GM18505 (cell line): ENCODE measurements at regions not wholly inside any gene's neighbourhood (a gene's known extent, or its start where the extent isn't known, plus 50 kb on each side); places are given as distances from the start of the nearest gene placed in this dataset.

Source experiments
- ATAC-seq: cut with Tn5 transposase; IDR thresholded peaks from one replicate; pipeline ENCODE4 v1.9.1; 2021; ENCODE audit not compliant: unreplicated experiment
- POLR2A ChIP-seq: IDR thresholded peaks from 4 replicates; pipeline ENCODE4 v1.6.1; 2011; ENCODE audit warnings: borderline replicate concordance; ENCODE audit not compliant: insufficient read depth, insufficient read length; ENCODE audit errors: extremely low read depth

DNA sequence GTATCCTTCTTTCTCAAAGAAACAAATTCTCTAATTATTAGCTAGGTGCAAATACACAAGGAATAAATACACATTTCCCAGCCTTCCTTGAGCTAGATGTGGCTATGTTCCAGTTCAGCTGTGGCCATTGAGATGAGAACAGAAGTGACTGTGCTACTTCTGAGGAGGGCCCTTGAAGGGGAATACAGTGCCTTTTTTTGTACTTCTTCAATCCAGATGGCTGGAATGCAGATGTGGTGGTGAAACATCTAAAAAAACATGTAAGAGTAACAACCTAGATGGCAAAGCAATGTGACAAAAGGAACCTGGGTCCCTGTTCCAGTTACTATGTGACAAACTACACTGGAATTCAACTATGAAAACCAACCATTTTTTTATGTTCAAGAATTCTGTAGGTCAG, 115.4 kb upstream of the DST start:
- no peak for TF ChIP-seq POLR2A
- ATAC-seq: no peak

DNA sequence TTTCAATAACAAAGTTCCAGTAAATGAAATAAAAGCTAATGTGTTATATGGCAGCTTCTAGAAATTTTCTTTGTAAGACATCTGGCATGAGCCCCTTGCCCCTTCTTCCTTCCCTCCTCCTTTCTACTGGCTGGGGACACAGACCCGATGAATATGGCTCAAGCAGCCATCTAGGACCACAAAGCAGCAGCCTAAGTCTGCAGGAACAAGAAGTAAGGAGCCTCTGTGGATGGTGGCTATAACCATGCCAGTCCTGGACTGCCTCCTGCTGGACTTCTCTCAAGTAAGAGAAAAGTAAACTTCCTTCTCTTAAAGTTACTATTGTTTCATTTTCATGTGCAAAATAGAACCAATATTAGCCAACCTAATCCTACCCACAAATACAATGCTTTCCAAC, 114.9 kb upstream of the DST start:
- no peak for ATAC-seq
- no peak for TF ChIP-seq POLR2A

DNA sequence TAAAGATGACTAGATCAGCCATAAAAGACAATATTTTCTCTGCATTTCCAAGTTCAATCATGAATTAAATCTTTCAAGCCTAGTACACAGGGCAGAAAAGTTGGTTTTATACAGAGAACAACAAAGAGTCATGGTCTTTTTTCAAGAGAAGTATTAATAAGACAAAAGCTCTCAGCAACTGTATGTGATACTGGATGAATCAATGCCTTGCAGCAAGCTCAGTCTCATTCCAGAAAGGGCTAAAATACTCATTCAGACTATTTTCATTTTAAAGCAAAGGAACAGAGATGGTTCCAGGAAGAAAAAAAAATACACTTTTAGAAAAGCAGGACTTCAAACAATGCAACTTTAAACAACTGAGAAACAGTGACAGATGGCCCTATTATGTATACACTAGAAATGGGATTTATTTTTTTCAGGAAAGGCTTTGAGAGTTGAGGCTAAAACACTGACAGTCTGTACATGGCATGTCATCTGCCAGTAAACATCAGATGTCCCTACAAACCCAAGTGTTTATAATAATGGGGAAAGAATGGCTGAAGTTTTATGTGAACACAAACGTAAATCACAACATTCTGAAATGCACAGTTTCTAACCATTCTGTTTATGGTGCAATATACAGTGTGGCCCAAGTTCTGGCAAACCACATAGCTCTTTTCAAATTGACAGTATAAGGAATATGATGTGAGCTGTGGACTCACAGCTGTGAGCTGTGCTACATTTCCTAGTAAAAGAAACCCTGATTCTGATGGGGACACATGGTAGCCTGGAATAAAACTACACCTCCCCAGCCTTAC, 114.3 kb upstream of the DST start:
- no peak for ATAC-seq
- no peak for TF ChIP-seq POLR2A

DNA sequence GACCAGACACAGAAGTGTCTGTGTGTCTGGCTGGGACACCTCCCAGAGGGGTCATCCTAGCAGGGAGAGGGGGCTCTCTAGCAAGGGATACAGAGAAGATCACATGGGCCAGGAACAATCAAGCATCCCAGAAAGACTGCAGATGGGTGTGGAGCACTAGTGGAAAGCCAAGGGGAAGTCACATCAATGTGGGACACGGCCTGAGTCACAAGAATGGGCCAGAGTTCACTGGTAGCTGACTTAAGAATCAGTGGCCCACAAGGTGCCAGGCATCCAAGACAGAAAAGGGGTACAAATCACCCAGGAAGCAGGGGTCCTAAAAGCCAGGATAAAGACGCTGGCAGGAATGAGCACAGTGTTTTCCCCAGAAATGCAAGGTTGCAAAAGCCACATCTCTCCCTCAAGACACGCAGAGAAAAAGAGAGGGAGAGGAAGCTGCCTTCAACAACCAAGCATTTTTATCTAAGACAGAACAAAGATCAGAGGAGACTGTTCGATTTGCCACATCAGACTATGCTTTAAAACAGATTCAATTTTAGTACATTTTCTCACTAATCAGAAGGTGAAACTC, 113.6 kb upstream of the DST start:
- ATAC-seq: no peak
- TF ChIP-seq POLR2A: no peak

DNA sequence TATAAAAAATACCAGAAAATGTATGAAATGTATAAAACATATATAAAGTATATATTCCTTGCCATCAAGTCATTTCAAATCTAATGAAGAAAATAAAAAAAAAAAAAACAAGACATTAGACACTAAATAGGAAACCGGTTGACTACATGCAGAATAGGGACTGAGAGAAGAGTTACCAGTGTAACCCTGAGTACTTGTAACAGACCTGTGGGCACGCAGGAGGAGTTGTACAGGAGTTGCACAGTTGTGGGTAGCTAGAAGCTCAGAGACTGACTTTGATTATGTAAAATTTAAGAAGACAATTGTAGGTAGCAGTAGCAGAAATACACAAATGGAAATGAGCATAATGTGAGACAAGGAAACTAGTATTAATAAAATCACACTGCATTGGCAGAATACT, 112.4 kb upstream of the DST start:
- ATAC-seq: no peak

DNA sequence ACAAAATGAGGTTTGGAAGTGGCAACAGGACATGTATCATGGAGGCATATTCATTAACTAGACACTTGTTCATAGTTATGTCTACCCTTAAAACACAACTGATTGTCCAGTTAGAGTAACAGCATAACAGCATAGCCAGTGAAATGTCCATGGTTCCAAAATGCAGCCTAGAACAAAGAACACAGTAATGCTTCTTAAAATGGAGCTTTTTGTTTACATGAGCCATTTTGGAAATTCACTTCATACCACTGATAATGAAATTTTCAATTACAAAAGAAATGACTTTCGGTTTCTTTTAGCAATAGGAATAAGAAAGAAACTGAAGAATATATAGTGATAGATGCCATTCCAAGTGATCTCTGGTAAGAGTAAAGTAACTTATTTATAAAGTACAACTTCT, 111.1 kb upstream of the DST start:
- TF ChIP-seq POLR2A: no peak
- no peak for ATAC-seq

More for the DNA sequence above, 112.4 kb upstream of the DST start:
- TF ChIP-seq POLR2A: no peak

DNA sequence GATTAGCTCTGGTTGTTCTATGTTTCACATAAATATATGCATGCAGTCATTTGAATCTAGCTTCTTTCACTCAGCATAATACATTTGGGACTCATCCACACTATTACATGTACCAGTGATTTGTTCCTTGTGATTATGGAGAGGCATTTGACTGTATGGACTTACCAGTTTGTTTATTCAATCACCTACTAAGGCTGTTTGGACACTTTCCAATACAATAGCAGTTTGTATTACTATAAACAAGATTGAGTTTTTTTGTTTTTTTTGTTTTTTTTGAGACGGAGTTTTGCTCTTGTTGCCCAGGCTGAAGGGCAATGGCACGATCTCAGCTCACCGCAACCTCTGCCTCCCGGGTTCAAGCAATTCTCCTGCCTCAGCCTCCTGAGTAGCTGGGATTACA, 109.8 kb upstream of the DST start:
- ATAC-seq: no peak
- no peak for TF ChIP-seq POLR2A

DNA sequence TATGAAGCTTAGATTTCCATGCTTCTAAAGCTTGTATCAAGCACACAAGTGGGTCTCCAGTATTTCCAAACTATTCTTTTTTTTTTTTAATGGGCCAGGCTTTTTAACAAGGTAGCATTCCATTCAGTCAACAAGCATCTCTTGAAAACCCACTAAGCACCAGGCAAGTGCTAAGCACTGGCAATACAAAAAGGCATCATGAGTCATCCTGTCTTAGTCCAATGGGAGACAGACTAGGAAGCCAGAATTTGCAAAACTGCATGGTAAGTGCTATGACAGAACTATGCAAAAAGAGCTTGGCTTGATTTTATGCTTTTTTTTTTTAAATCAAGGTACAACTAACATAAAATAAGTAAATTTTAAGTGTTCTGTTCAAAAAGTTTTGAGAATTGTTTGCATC, 109.3 kb upstream of the DST start:
- no peak for TF ChIP-seq POLR2A
- ATAC-seq: no peak

DNA sequence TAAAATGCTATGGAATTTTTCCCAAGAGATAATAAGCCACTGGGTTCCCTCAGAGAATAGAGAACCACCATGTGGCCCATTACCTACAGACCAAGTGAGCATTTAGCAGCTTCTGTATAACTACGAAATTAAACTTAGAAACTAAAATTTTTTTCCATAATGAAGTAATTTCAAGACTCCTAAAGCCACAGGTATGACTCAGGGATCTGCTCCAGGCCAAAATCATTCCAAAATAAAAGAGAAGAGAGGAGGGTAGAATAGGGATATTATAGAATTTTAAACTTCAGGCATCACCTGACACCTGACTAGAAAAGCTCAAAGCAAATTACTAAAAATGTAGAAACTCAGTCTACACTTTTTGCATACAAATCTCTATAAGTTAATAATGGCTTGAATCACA, 108.9 kb upstream of the DST start:
- ATAC-seq: no peak
- TF ChIP-seq POLR2A: no peak

DNA sequence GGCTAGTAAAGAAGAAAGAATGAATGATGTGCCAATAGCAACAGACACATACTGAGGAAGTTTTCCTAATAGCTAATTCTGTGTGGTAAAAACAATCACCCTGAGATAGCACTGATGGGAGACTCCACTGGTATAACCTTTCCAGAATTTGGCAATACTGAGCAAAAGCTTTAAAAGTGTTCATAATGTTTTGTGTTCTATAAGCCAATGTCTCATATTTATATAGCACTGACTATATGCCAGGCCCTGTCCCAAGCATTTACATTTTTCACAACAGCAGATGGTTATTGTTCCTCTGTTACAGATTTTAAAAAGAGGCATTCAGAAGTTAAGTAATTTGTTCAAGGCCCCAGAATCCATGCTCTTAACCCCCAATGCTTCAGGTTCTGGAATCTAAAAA, 108.0 kb upstream of the DST start:
- ATAC-seq: no peak
- TF ChIP-seq POLR2A: no peak

DNA sequence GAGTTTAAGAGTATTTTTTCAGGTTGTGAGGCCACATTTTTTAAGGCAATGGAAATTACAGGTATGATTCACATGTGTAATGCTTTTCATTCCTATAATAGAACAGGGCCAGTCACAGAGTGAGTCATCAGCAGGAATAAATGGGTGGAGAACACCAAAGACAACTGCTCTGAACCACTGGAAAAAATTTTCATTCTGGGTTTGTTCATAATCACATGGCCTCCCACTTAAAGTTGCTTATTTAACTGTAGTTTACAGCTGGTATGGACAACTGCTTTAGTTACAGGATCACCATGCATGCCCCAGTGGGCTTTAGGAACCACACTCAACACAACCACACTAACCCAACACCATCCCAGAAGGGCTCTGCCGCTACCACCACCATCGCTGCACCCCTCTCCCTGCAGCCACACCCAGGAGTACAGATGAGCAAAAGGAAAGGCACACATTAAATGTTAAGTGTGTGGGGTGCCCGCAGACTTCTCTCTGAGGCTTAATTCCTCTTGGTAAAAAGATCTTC, 107.0 kb upstream of the DST start:
- no peak for ATAC-seq
- no peak for TF ChIP-seq POLR2A

DNA sequence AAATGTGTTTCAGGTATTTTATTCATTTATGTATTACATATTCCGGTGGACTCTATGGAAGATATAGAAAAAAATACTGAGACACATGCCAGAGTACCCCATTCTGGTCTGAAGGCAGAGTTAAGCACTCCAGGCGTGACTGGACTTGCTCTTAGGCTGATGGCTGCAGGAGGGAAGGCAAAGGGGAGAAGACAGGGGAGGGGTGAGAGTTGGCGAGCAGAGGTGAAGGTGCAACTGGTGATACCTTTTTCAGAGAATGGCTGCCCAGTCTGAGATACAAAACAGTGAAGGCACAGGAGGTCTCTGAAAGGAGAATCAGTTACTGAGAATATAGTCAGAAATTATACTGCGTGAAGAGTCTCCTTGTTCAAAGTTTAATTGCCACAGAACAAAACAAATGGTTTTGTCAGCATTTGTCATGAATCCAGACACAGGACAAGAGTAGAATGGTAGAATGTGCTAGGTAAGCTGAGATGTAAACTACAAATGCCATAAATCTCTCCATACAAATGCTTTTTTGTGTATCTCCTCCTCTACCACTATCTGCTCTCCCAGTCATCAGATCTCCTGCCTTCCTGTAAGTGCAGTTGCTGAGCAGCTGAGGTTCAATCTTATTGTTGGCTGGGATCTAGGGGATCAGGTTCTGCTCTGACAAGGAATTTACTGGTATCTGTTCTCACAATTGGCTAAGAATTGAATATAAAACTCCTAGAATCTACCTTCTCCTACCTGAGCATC, 104.2 kb upstream of the DST start:
- no peak for ATAC-seq
- no peak for TF ChIP-seq POLR2A

DNA sequence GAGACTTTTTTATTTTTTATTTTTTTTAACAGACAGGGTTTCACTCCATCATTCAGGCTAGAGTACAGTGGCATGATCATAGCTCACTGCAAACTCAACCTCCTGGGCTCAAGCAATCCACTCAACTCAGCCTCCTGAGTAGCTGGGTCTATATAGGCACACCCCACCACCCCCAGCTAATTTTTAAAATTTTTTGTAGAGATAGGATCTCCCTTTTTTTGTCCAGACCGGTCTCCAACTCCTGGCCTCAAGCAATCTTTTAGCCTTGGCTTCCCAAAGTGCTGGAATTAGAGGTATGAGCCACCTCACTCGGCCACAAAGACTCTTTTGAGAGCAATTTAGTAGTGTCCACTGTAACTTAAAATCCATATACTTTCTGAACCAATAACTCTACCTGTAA, 103.3 kb upstream of the DST start:
- TF ChIP-seq POLR2A: no peak
- no peak for ATAC-seq

DNA sequence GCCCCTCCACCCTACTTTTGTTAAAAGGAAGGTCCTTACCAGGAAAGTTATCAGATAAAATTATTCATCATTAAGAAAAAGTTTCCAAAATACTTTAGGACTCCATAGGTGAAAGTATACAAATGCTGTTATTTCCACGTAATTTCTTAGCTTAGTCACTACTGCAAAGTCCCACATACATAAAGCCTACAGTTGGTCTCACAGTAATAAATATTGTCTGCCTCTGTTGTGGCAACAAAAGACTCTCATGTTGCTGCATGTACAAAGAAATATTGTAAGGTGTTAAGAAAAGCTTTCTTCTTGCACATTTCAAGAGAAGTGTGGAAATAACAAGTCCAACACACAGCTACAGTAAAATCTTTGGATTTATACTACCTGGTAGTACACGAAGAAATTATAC, 102.4 kb upstream of the DST start:
- TF ChIP-seq POLR2A: no peak
- no peak for ATAC-seq
